ENCODE measurements at regions not wholly inside any gene's neighbourhood (a gene's known extent, or its start where the extent isn't known, plus 50 kb on each side); places are given as distances from the start of the nearest gene placed in this dataset.
A peak's percentile ranks its signal among the peaks of the same experiment; 100 is the strongest.

GRCh38 chr11:10938650-10939387 is 81.0 kb upstream of the ZBED5 start:
- Mint-ChIP-seq H3K36me3 (ENCODE audit: low read depth) (no peaks in the 10 kb centered on the region), H3K9me3 (no peaks in the 10 kb centered on the region), H3K27ac (ENCODE audit: unreplicated experiment) (peak overlapping the region; percentile 58), H3K4me1 (peaks cover 5% of the 10 kb centered on the region), H3K4me3 (no peak overlapping the region), H3K27me3 (ENCODE audit: low read depth) (no peaks in the 10 kb centered on the region)
- no peak for TF ChIP-seq CTCF (conservative IDR thresholded peaks at IDR 0.05)
- no peak for DNase-seq (ENCODE audit: low read depth, low spot score)

DNA sequence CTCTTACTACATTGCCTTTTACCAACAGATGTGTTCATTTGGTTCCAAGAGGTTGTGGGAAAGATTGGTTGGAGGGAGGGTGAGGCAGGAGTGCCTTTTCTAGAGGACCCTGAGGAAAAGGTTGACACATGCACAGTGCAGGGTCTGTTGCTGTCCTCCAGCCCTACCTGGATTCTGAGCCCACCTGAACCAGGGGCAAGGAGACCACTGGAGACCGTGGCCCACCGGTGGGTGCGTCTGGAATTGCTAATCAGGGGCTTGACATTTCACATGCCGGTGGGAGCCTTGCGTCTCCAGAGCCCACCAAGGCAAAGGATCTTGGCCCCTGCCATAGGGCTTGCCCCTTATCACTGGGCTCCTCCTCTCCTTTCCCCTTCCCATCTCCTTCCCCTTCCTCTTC is 80.4 kb upstream of the ZBED5 start:
- Mint-ChIP-seq H3K27me3 (ENCODE audit: low read depth) (no peaks in the 10 kb centered on the region), H3K4me3 (no peak overlapping the region), H3K27ac (ENCODE audit: unreplicated experiment) (no peak overlapping the region), H3K9me3 (no peaks in the 10 kb centered on the region), H3K4me1 (peaks cover 10% of the 10 kb centered on the region), H3K36me3 (ENCODE audit: low read depth) (no peaks in the 10 kb centered on the region)
- no peak for TF ChIP-seq CTCF (conservative IDR thresholded peaks at IDR 0.05)
- DNase-seq (ENCODE audit: low read depth, low spot score) = no peak

- Mint-ChIP-seq H3K36me3 (ENCODE audit: low read depth) (no peaks in the 10 kb centered on the region), H3K9me3 (no peaks in the 10 kb centered on the region), H3K4me3 (no peak overlapping the region), H3K27ac (ENCODE audit: unreplicated experiment) (no peak overlapping the region), H3K27me3 (ENCODE audit: low read depth) (no peaks in the 10 kb centered on the region), H3K4me1 (peaks cover 15% of the 10 kb centered on the region)
- no peak for TF ChIP-seq CTCF (conservative IDR thresholded peaks at IDR 0.05)
- DNase-seq (ENCODE audit: low read depth, low spot score) = no peak
These were observed 79.5 kb upstream of the ZBED5 start for GRCh38 chr11:10937385-10937771.

DNA sequence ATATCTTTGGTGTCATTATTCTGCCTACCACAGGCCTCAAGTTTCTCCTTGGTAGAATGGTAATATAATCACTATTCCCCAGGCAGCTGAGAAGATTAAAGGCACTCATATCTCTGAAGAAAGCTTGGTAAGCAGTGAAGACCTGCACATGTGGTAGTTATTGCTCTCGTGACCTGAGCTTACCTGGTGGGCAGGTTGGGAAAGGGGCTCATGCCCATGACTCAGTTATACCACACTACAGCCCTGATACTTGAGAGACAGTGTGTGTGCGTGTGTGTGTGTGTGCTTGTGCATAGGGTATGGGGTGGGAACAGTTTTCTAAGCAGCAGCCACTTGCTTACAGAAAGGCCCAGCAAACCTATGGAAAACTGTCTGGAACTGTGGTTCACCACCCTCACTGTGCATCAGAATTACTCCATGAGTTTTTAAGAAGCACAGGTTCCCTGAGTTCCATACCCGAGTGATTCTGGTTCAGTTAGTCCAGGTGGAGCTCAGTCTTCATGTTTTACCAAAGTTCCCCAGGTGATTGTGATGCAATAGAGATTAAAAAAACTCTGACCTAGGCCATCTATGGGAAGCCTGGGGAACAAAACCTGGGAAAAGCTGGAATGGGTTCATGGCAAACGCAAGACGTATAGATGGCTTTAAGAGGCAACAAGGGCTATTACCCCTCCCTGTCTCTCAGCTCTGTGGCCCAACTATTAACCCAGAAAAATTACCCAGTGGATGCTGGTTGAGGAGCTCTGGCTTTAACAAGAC is 79.0 kb upstream of the ZBED5 start:
- H3K36me3 Mint-ChIP-seq (ENCODE audit: low read depth) = no peaks in the 10 kb centered on the region
- H3K4me3 Mint-ChIP-seq = no peak overlapping the region
- DNase-seq (ENCODE audit: low read depth, low spot score) = no peak
- no peak overlapping the region for H3K27ac Mint-ChIP-seq (ENCODE audit: unreplicated experiment)
- no peaks in the 10 kb centered on the region for H3K27me3 Mint-ChIP-seq (ENCODE audit: low read depth)
- no peaks in the 10 kb centered on the region for H3K9me3 Mint-ChIP-seq
- peaks cover 16% of the 10 kb centered on the region for H3K4me1 Mint-ChIP-seq
- TF ChIP-seq CTCF (conservative IDR thresholded peaks at IDR 0.05) = no peak

GRCh38 chr11:10935015-10935559 is 77.2 kb upstream of the ZBED5 start:
- no peak for TF ChIP-seq CTCF (conservative IDR thresholded peaks at IDR 0.05)
- Mint-ChIP-seq H3K36me3 (ENCODE audit: low read depth) (no peaks in the 10 kb centered on the region), H3K27ac (ENCODE audit: unreplicated experiment) (no peak overlapping the region), H3K9me3 (no peaks in the 10 kb centered on the region), H3K4me3 (peak overlapping the region; percentile 91), H3K4me1 (peaks cover 26% of the 10 kb centered on the region), H3K27me3 (ENCODE audit: low read depth) (peaks cover 2% of the 10 kb centered on the region)
- no peak for DNase-seq (ENCODE audit: low read depth, low spot score)
